Stimulated activated naive CD8-positive, alpha-beta T cell treated with anti-CD3 and anti-CD28 coated beads, Interleukin-15, amount 100 ng/mL, for 72 hours (primary cell): ENCODE measurements at regions not wholly inside any gene's neighbourhood (a gene's known extent, or its start where the extent isn't known, plus 50 kb on each side); places are given as distances from the start of the nearest gene placed in this dataset.
A peak's percentile ranks its signal among the peaks of the same experiment; 100 is the strongest.
"Not testable (repeated sequence)": the region's sequence is repeated elsewhere in the genome, so short reads cannot be mapped to it uniquely, and the experiment has no call there.

ENCODE experiments used
- ATAC-seq: fragments of 150-1000 bp; cut with Tn5 transposase; 2 replicates; pipeline ENCODE4 v1.10.0; 2021; ENCODE audit warnings: mild to moderate bottlenecking, moderate library complexity
- DNase-seq, 2 donors: peaks; one replicate each; pipeline ENCODE4 v3.0.0; 2021 to 2022
- H3K27ac Mint-ChIP-seq, 2 donors: one replicate each; pipeline ENCODE4 v1.8.0; 2022; ENCODE audit warnings: mild to moderate bottlenecking in 2 of 2, mixed read lengths in 2 of 2, moderate library complexity in 2 of 2
- H3K27me3 Mint-ChIP-seq: one replicate; pipeline ENCODE4 v1.8.0; 2022; ENCODE audit warnings: mixed read lengths
- H3K4me1 Mint-ChIP-seq: one replicate; pipeline ENCODE4 v1.8.0; 2022; ENCODE audit warnings: mild to moderate bottlenecking, mixed read lengths
- H3K4me3 Mint-ChIP-seq, 2 donors: one replicate each; pipeline ENCODE4 v1.8.0; 2022; ENCODE audit warnings: mild to moderate bottlenecking in 2 of 2, mixed read lengths in 2 of 2, moderate library complexity in 1 of 2
- H3K9me3 Mint-ChIP-seq, 2 donors: one replicate each; pipeline ENCODE4 v1.8.0; 2022; ENCODE audit warnings: mixed read lengths in 2 of 2

- ATAC-seq = no peak
- no peak for DNase-seq
- H3K27ac Mint-ChIP-seq = no peak overlapping the region
- peaks cover 11% of the 10 kb centered on the region for H3K4me1 Mint-ChIP-seq
- no peaks in the 10 kb centered on the region for H3K9me3 Mint-ChIP-seq
- H3K4me3 Mint-ChIP-seq = no peak overlapping the region
- H3K27me3 Mint-ChIP-seq = peaks cover 15% of the 10 kb centered on the region
Observed at GRCh38 chr7:149627911-149628310, 130.3 kb upstream of the ZNF746 start.

- Mint-ChIP-seq H3K27ac (no peak overlapping the region), H3K9me3 (no peaks in the 10 kb centered on the region)
Observed at GRCh38 chr7:149626972-149627371, 129.4 kb upstream of the ZNF746 start.

GRCh38 chr7:149625947-149626392, 128.4 kb upstream of the ZNF746 start:
- Mint-ChIP-seq H3K27me3 (peaks cover 15% of the 10 kb centered on the region), H3K4me1 (peaks cover 30% of the 10 kb centered on the region), H3K9me3 (no peaks in the 10 kb centered on the region), H3K27ac (no peak overlapping the region), H3K4me3 (no peak overlapping the region)
- DNase-seq = no peak
- ATAC-seq = no peak

More at GRCh38 chr7:149626972-149627371, 129.4 kb upstream of the ZNF746 start:
- H3K4me1 Mint-ChIP-seq = peaks cover 20% of the 10 kb centered on the region
- H3K27me3 Mint-ChIP-seq = peaks cover 15% of the 10 kb centered on the region
- ATAC-seq = no peak
- no peak for DNase-seq
- H3K4me3 Mint-ChIP-seq = no peak overlapping the region

GRCh38 chr7:149625340-149625946, 127.8 kb upstream of the ZNF746 start:
- ATAC-seq = no peak
- no peaks in the 10 kb centered on the region for H3K9me3 Mint-ChIP-seq
- H3K4me1 Mint-ChIP-seq = peaks cover 36% of the 10 kb centered on the region
- H3K27ac Mint-ChIP-seq = peak overlapping the region in 1 of 2 donors; percentile 76
- H3K27me3 Mint-ChIP-seq = peaks cover 15% of the 10 kb centered on the region
- peak; percentile 49 to 64 for DNase-seq
- H3K4me3 Mint-ChIP-seq = peak overlapping the region; percentile 92 to 97

GRCh38 chr7:149624419-149625339, 127.1 kb upstream of the ZNF746 start:
- ATAC-seq (peak; percentile 91), DNase-seq (peak; percentile 95)
- Mint-ChIP-seq H3K27ac (peak overlapping the region; percentile 90 to 96), H3K27me3 (peaks cover 15% of the 10 kb centered on the region), H3K9me3 (no peaks in the 10 kb centered on the region), H3K4me3 (peak overlapping the region; percentile 92 to 97), H3K4me1 (peaks cover 41% of the 10 kb centered on the region)

GRCh38 chr7:149624006-149624405, 126.4 kb upstream of the ZNF746 start:
- peak; percentile 36 for ATAC-seq
- Mint-ChIP-seq H3K4me3 (peak overlapping the region; percentile 98 to 99), H3K27me3 (peaks cover 15% of the 10 kb centered on the region), H3K4me1 (peaks cover 41% of the 10 kb centered on the region), H3K27ac (peak overlapping the region; percentile 96), H3K9me3 (no peaks in the 10 kb centered on the region)
- peak in 1 of 2 donors; percentile 47 for DNase-seq

GRCh38 chr7:149623262-149623997, 125.8 kb upstream of the ZNF746 start:
- DNase-seq, H3K9me3 Mint-ChIP-seq, ATAC-seq: not testable (repeated sequence)
- H3K4me1 Mint-ChIP-seq = peaks cover 41% of the 10 kb centered on the region
- peak overlapping the region; percentile 96 for H3K27ac Mint-ChIP-seq
- H3K4me3 Mint-ChIP-seq = peak overlapping the region; percentile 98 to 99
- peaks cover 15% of the 10 kb centered on the region for H3K27me3 Mint-ChIP-seq

- ATAC-seq (no peak), DNase-seq (no peak)
- no peaks in the 10 kb centered on the region for H3K9me3 Mint-ChIP-seq
- H3K4me1 Mint-ChIP-seq = peaks cover 42% of the 10 kb centered on the region
- peaks cover 11% of the 10 kb centered on the region for H3K27me3 Mint-ChIP-seq
- no peak overlapping the region for H3K27ac Mint-ChIP-seq
- H3K4me3 Mint-ChIP-seq = peak overlapping the region; percentile 98 to 99
Observed at GRCh38 chr7:149622444-149623210, 125.0 kb upstream of the ZNF746 start.

GRCh38 chr7:149621776-149622175, 124.2 kb upstream of the ZNF746 start:
- DNase-seq (peak; percentile 34 to 53), ATAC-seq (peak; percentile 47)
- Mint-ChIP-seq H3K27ac (peak overlapping the region; percentile 83 to 88), H3K4me1 (peaks cover 51% of the 10 kb centered on the region), H3K9me3 (no peaks in the 10 kb centered on the region), H3K4me3 (peak overlapping the region; percentile 98 to 99), H3K27me3 (peaks cover 6% of the 10 kb centered on the region)

- ATAC-seq (peak; percentile 70), DNase-seq (peak; percentile 74 to 76)
- peak overlapping the region; percentile 60 to 99 for H3K4me3 Mint-ChIP-seq
- H3K4me1 Mint-ChIP-seq = peaks cover 59% of the 10 kb centered on the region
- H3K27ac Mint-ChIP-seq = peak overlapping the region in 1 of 2 donors; percentile 42
- H3K27me3 Mint-ChIP-seq = no peaks in the 10 kb centered on the region
- no peaks in the 10 kb centered on the region for H3K9me3 Mint-ChIP-seq
Observed at GRCh38 chr7:149620961-149621360, 123.4 kb upstream of the ZNF746 start.

GRCh38 chr7:149616898-149617297, 119.3 kb upstream of the ZNF746 start:
- no peaks in the 10 kb centered on the region for H3K27me3 Mint-ChIP-seq
- H3K4me3 Mint-ChIP-seq = no peak overlapping the region
- peaks cover 62% of the 10 kb centered on the region for H3K4me1 Mint-ChIP-seq
- no peaks in the 10 kb centered on the region for H3K9me3 Mint-ChIP-seq
- H3K27ac Mint-ChIP-seq = no peak overlapping the region
- no peak for ATAC-seq
- DNase-seq = no peak

GRCh38 chr7:149615690-149616270, 118.2 kb upstream of the ZNF746 start:
- Mint-ChIP-seq H3K27ac (no peak overlapping the region), H3K27me3 (no peaks in the 10 kb centered on the region)
- no peak for DNase-seq

GRCh38 chr7:149610441-149611011, 112.9 kb upstream of the ZNF746 start:
- DNase-seq = no peak
- H3K4me3 Mint-ChIP-seq = no peak overlapping the region
- H3K9me3 Mint-ChIP-seq = no peaks in the 10 kb centered on the region
- H3K27me3 Mint-ChIP-seq = no peaks in the 10 kb centered on the region
- ATAC-seq = no peak
- H3K27ac Mint-ChIP-seq = no peak overlapping the region
- peaks cover 32% of the 10 kb centered on the region for H3K4me1 Mint-ChIP-seq

More at GRCh38 chr7:149615690-149616270, 118.2 kb upstream of the ZNF746 start:
- H3K4me3 Mint-ChIP-seq = no peak overlapping the region
- H3K9me3 Mint-ChIP-seq = no peaks in the 10 kb centered on the region
- ATAC-seq = no peak
- H3K4me1 Mint-ChIP-seq = peaks cover 51% of the 10 kb centered on the region

- DNase-seq (no peak), ATAC-seq (no peak)
- H3K4me1 Mint-ChIP-seq = peaks cover 35% of the 10 kb centered on the region
- peak overlapping the region in 1 of 2 donors; percentile 38 for H3K27ac Mint-ChIP-seq
- no peaks in the 10 kb centered on the region for H3K9me3 Mint-ChIP-seq
- H3K27me3 Mint-ChIP-seq = no peaks in the 10 kb centered on the region
- no peak overlapping the region for H3K4me3 Mint-ChIP-seq
Observed at GRCh38 chr7:149608168-149608567, 110.6 kb upstream of the ZNF746 start.
